Endothelial cell of umbilical vein (primary cell): ENCODE measurements at regions not wholly inside any gene's neighbourhood (a gene's known extent, or its start where the extent isn't known, plus 50 kb on each side); places are given as distances from the start of the nearest gene placed in this dataset.

Experiments used
- CTCF ChIP-seq, 2 donors: IDR thresholded peaks; 1 replicate in 1 of 2; 2 replicates in 1 of 2; pipeline ENCODE4 v1.5.1; 2011; ENCODE audit warnings: low read length in 2 of 2, mild to moderate bottlenecking in 2 of 2, moderate library complexity in 2 of 2, control low read depth in 1 of 2, inconsistent platforms in 1 of 2, low read depth in 1 of 2; ENCODE audit not compliant: insufficient read depth in 1 of 2; ENCODE audit errors: extremely low read depth in 1 of 2
- TF ChIP-seq, protein P1 (sequence below): IDR thresholded peaks from 2 replicates; pipeline ENCODE4 v1.6.1; 2011; ENCODE audit not compliant: insufficient read depth, insufficient read length

GRCh38 chr9:86407022-86407421 lies 52.8 kb upstream of the TUT7 start:
- TF ChIP-seq, protein P1, sequence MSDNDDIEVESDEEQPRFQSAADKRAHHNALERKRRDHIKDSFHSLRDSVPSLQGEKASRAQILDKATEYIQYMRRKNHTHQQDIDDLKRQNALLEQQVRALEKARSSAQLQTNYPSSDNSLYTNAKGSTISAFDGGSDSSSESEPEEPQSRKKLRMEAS = no peak
- TF ChIP-seq CTCF (IDR thresholded peaks at IDR 0.05; ENCODE audit: extremely low read depth in 1 of 2, insufficient read depth in 1 of 2, low read depth in 1 of 2, low read length in 2 of 2) = no peak
